ENCODE measurements at regions not wholly inside any gene's neighbourhood (a gene's known extent, or its start where the extent isn't known, plus 50 kb on each side); places are given as distances from the start of the nearest gene placed in this dataset.

DNA sequence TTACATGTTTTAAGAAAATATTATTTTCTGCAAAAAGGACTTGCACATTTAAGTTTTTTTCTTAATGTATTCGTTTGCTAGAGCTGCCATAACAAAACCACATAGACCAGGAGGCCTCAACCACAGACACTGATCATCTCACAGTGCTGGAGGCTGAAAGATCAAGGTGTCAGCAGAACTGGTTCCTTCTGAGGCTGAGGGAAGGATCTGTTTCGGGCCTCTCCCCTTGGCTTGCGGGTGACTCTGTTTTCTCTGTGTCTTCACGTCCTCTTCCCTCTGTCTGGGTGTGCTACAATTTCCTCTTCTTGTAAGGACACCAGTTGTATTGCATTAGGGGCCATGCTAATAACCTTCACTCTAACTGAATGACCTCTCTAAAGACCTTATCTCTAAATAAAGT is 364.2 kb downstream of the IRS2 start:
- TF ChIP-seq CTCF (IDR thresholded peaks at IDR 0.05): no peak
- TF ChIP-seq POLR2A (IDR thresholded peaks at IDR 0.05): no peak
